Cardiac muscle cell (in vitro differentiated cells and primary cell): ENCODE measurements at regions not wholly inside any gene's neighbourhood (a gene's known extent, or its start where the extent isn't known, plus 50 kb on each side); places are given as distances from the start of the nearest gene placed in this dataset.

Experiments
- DNase-seq, 2 donors: peaks; one replicate each; pipeline versions ENCODE4 v3.0.0 to v3.0.0-alpha.2; 2010 to 2017; ENCODE audit warnings: low read depth in 1 of 2, low spot score in 1 of 2
- H3K27ac ChIP-seq: fragments of 200-600 bp; sonication (generic); 2 replicates; pipeline ENCODE4 v1.5.1; 2016
- H3K27me3 ChIP-seq: fragments of 200-600 bp; sonication (generic); 2 replicates; pipeline ENCODE4 v1.6.0; 2016; ENCODE audit warnings: control low read depth
- H3K36me3 ChIP-seq: fragments of 200-600 bp; sonication (generic); 2 replicates; pipeline ENCODE4 v1.5.1; 2016; ENCODE audit warnings: control low read depth
- H3K4me1 ChIP-seq: fragments of 200-600 bp; sonication (generic); 2 replicates; pipeline ENCODE4 v1.8.1; 2017; ENCODE audit warnings: low read depth, mild to moderate bottlenecking, mixed run types
- H3K4me3 ChIP-seq: fragments of 200-600 bp; sonication (generic); 2 replicates; pipeline ENCODE4 v1.5.1; 2016; ENCODE audit warnings: mild to moderate bottlenecking
- H3K9me3 ChIP-seq: fragments of 200-600 bp; sonication (generic); 2 replicates; pipeline ENCODE4 v1.5.1; 2017; ENCODE audit warnings: low read depth, mild to moderate bottlenecking, control low read depth
- CTCF ChIP-seq: IDR thresholded peaks from 2 replicates; pipeline ENCODE4 v1.5.1; 2012; ENCODE audit warnings: low read depth, mild to moderate bottlenecking, low read length

GRCh38 chr3:80855482-80855881, 906.0 kb downstream of the GBE1 start:
- Histone ChIP-seq H3K27me3 (no peaks in the 10 kb centered on the region), H3K36me3 (no peaks in the 10 kb centered on the region), H3K4me3 (no peak overlapping the region), H3K9me3 (no peaks in the 10 kb centered on the region), H3K27ac (no peak overlapping the region), H3K4me1 (no peaks in the 10 kb centered on the region)
- no peak for DNase-seq
- no peak for TF ChIP-seq CTCF

GRCh38 chr3:80836395-80836794, 925.0 kb downstream of the GBE1 start:
- no peak overlapping the region for H3K27ac ChIP-seq
- H3K36me3 ChIP-seq: no peaks in the 10 kb centered on the region
- H3K9me3 ChIP-seq: no peaks in the 10 kb centered on the region
- no peak overlapping the region for H3K4me3 ChIP-seq
- no peaks in the 10 kb centered on the region for H3K4me1 ChIP-seq
- TF ChIP-seq CTCF: no peak
- no peaks in the 10 kb centered on the region for H3K27me3 ChIP-seq
- no peak for DNase-seq

- TF ChIP-seq CTCF: no peak
- Histone ChIP-seq H3K4me3 (no peak overlapping the region), H3K27ac (no peak overlapping the region), H3K9me3 (no peaks in the 10 kb centered on the region), H3K36me3 (no peaks in the 10 kb centered on the region), H3K27me3 (no peaks in the 10 kb centered on the region), H3K4me1 (no peaks in the 10 kb centered on the region)
- no peak for DNase-seq
Observed at GRCh38 chr3:80807577-80807976, 953.9 kb downstream of the GBE1 start.

- no peak for DNase-seq
- no peak for TF ChIP-seq CTCF
- Histone ChIP-seq H3K36me3 (no peaks in the 10 kb centered on the region), H3K9me3 (no peaks in the 10 kb centered on the region), H3K4me1 (no peaks in the 10 kb centered on the region), H3K27ac (no peak overlapping the region), H3K27me3 (no peaks in the 10 kb centered on the region), H3K4me3 (no peak overlapping the region)
Observed at GRCh38 chr3:80806673-80807072, 954.8 kb downstream of the GBE1 start.

GRCh38 chr3:80788914-80789313, 972.5 kb downstream of the GBE1 start:
- H3K9me3 ChIP-seq: no peaks in the 10 kb centered on the region
- H3K27me3 ChIP-seq: no peaks in the 10 kb centered on the region
- no peak for TF ChIP-seq CTCF
- no peaks in the 10 kb centered on the region for H3K4me1 ChIP-seq
- no peak overlapping the region for H3K4me3 ChIP-seq
- no peak overlapping the region for H3K27ac ChIP-seq
- no peaks in the 10 kb centered on the region for H3K36me3 ChIP-seq
- no peak for DNase-seq

GRCh38 chr3:80785875-80786274, 975.6 kb downstream of the GBE1 start:
- Histone ChIP-seq H3K36me3 (no peaks in the 10 kb centered on the region), H3K4me1 (no peaks in the 10 kb centered on the region), H3K27ac (no peak overlapping the region), H3K9me3 (no peaks in the 10 kb centered on the region), H3K27me3 (no peaks in the 10 kb centered on the region), H3K4me3 (no peak overlapping the region)
- no peak for TF ChIP-seq CTCF
- no peak for DNase-seq
